ENCODE measurements at regions not wholly inside any gene's neighbourhood (a gene's known extent, or its start where the extent isn't known, plus 50 kb on each side); places are given as distances from the start of the nearest gene placed in this dataset.

GRCh38 chr15:57897870-57898269 is 167.6 kb downstream of the ALDH1A2 start:
- Mint-ChIP-seq H3K4me1 (ENCODE audit: low read depth) (no peaks in the 10 kb centered on the region), H3K9me3 (ENCODE audit: low read depth) (no peaks in the 10 kb centered on the region), H3K36me3 (ENCODE audit: low read depth) (no peaks in the 10 kb centered on the region), H3K27me3 (ENCODE audit: low read depth) (peaks cover 5% of the 10 kb centered on the region), H3K4me3 (ENCODE audit: unreplicated experiment) (no peak overlapping the region), H3K27ac (ENCODE audit: unreplicated experiment) (no peak overlapping the region)
- no peak for TF ChIP-seq CTCF (IDR thresholded peaks at IDR 0.05)
- DNase-seq (ENCODE audit: low spot score): no peak

GRCh38 chr15:57902155-57902554 is 163.4 kb downstream of the ALDH1A2 start:
- Mint-ChIP-seq H3K4me1 (ENCODE audit: low read depth) (no peaks in the 10 kb centered on the region), H3K27ac (ENCODE audit: unreplicated experiment) (no peak overlapping the region), H3K4me3 (ENCODE audit: unreplicated experiment) (no peak overlapping the region), H3K27me3 (ENCODE audit: low read depth) (peaks cover 15% of the 10 kb centered on the region), H3K9me3 (ENCODE audit: low read depth) (no peaks in the 10 kb centered on the region), H3K36me3 (ENCODE audit: low read depth) (no peaks in the 10 kb centered on the region)
- no peak for DNase-seq (ENCODE audit: low spot score)
- no peak for TF ChIP-seq CTCF (IDR thresholded peaks at IDR 0.05)

All from chondrocyte (in vitro differentiated cells).